HCT116 (cell line): ENCODE measurements at regions not wholly inside any gene's neighbourhood (a gene's known extent, or its start where the extent isn't known, plus 50 kb on each side); places are given as distances from the start of the nearest gene placed in this dataset.

Experiments
- ATAC-seq: fragments of 200-7000 bp; cut with Tn5 transposase; 2 replicates; pipeline ENCODE4 v1.9.1; 2020; ENCODE audit warnings: mild to moderate bottlenecking, moderate library complexity
- BruUV-seq: library from RNA; stranded (reverse); fragments of 400-500 nt; replicated peaks from 2 replicates; lab custom pipeline; 2021; lab: Mats Ljungman, UMichigan
- CTCF ChIA-PET: fragments of 300-600 bp; sonication (Branson Sonifier 250); formaldehyde crosslinking; loops from one replicate; lab custom pipeline; 2021; ENCODE audit warnings: antibody characterized with exemption; lab: Charles Lee
- POLR2A ChIA-PET: fragments of 300-600, 350-600 bp; sonication (Branson Sonifier 250); formaldehyde crosslinking; loops from one replicate; lab custom pipeline; 2021; ENCODE audit warnings: antibody characterized with exemption; lab: Charles Lee
- RAD21 ChIA-PET, 2 experiments: fragments of 300-600 bp; sonication (Branson Sonifier 250); formaldehyde crosslinking; loops; one replicate each; lab custom pipeline; 2023; ENCODE audit warnings: low total read pairs in 2 of 2; ENCODE audit not compliant: uncharacterized antibody in 2 of 2, unreplicated experiment in 2 of 2, low non-redundant PET in 1 of 2; lab: Charles Lee
- DNase-seq: peaks from one replicate; pipeline ENCODE4 v3.0.0-alpha.2; 2010; ENCODE audit warnings: low read depth, low spot score
- H2AFZ ChIP-seq: fragments of 200-600 bp; shearing (Covaris generic), sonication (generic); 2 replicates; pipeline ENCODE4 v1.6.1; 2017; ENCODE audit warnings: low read depth, mixed run types, mixed read lengths, antibody characterized with exemption, low read length; ENCODE audit not compliant: poor library complexity, severe bottlenecking
- H3K27ac ChIP-seq: 2 replicates; pipeline ENCODE4 v1.5.1; 2012; ENCODE audit warnings: low read depth, low read length
- H3K27me3 ChIP-seq: fragments of 200-600 bp; sonication (generic); 2 replicates; pipeline ENCODE4 v1.6.1; 2016; ENCODE audit warnings: mixed run types, low read length, mixed read lengths; ENCODE audit not compliant: insufficient read depth
- H3K36me3 ChIP-seq, 2 experiments: fragments of 200-500 bp in 1 of 2; fragments of 200-600 bp in 1 of 2; sonication (Bioruptor generic) in 1 of 2; sonication (generic) in 1 of 2; 2 replicates each; pipeline versions ENCODE4 v1.5.1 to v1.6.1; 2014 to 2016; ENCODE audit warnings: low read length in 2 of 2, inconsistent platforms in 1 of 2, mixed read lengths in 1 of 2, mixed run types in 1 of 2; ENCODE audit not compliant: insufficient read depth in 2 of 2, control insufficient read depth in 1 of 2
- H3K4me1 ChIP-seq, 2 experiments: fragments of 200-600 bp in 1 of 2; sonication (generic) in 1 of 2; 2 replicates each; pipeline versions ENCODE4 v1.5.1 to v1.6.1; 2012 to 2017; ENCODE audit warnings: low read length in 2 of 2, inconsistent platforms in 1 of 2, mild to moderate bottlenecking in 1 of 2, mixed read lengths in 1 of 2, mixed run types in 1 of 2, moderate library complexity in 1 of 2; ENCODE audit not compliant: insufficient read depth in 2 of 2, control insufficient read depth in 1 of 2
- H3K4me2 ChIP-seq: fragments of 200-600 bp; sonication (generic); 2 replicates; pipeline ENCODE4 v1.6.1; 2017; ENCODE audit warnings: mixed run types, low read length, mixed read lengths
- H3K4me3 ChIP-seq, 2 experiments: fragments of 200-600 bp in 1 of 2; sonication (generic) in 1 of 2; replicated peaks in 1 of 2; 2 replicates each; pipeline ENCODE4 v1.5.1; 2011 to 2016; ENCODE audit warnings: low read length in 2 of 2, control low read depth in 1 of 2, low read depth in 1 of 2, mild to moderate bottlenecking in 1 of 2, mixed read lengths in 1 of 2, mixed run types in 1 of 2
- H3K79me2 ChIP-seq: fragments of 200-600 bp; sonication (generic); 2 replicates; pipeline ENCODE4 v1.6.1; 2017; ENCODE audit warnings: mild to moderate bottlenecking, mixed run types, low read length, moderate library complexity, mixed read lengths; ENCODE audit not compliant: insufficient read depth
- H3K9ac ChIP-seq: fragments of 200-600 bp; sonication (generic); 2 replicates; pipeline ENCODE4 v1.6.1; 2016; ENCODE audit warnings: low read length, mixed read lengths
- H3K9me2 ChIP-seq: fragments of 200-600 bp; sonication (generic), shearing (Covaris generic); 2 replicates; pipeline ENCODE4 v1.6.1; 2017; ENCODE audit warnings: mixed run types, mild to moderate bottlenecking, moderate library complexity; ENCODE audit not compliant: insufficient read depth
- H3K9me3 ChIP-seq, 2 experiments: fragments of 200-500 bp in 1 of 2; fragments of 200-600 bp in 1 of 2; sonication (Bioruptor generic) in 1 of 2; sonication (generic) in 1 of 2; 2 replicates each; pipeline ENCODE4 v1.6.1; 2014 to 2017; ENCODE audit warnings: low read length in 2 of 2, mixed read lengths in 2 of 2, inconsistent platforms in 1 of 2, low read depth in 1 of 2, mild to moderate bottlenecking in 1 of 2, mixed run types in 1 of 2, moderate library complexity in 1 of 2; ENCODE audit not compliant: control insufficient read depth in 1 of 2, insufficient read depth in 1 of 2
- H4K20me1 ChIP-seq: fragments of 200-600 bp; sonication (generic), shearing (Covaris generic); 2 replicates; pipeline ENCODE4 v1.6.1; 2017; ENCODE audit warnings: mixed run types, mild to moderate bottlenecking, moderate library complexity; ENCODE audit not compliant: insufficient read depth
- ATF3 ChIP-seq: IDR thresholded peaks from 2 replicates; pipeline ENCODE4 v1.6.1; 2012
- CBX3 ChIP-seq: IDR thresholded peaks from 2 replicates; pipeline ENCODE4 v1.6.1; 2012; ENCODE audit warnings: low read depth
- CEBPB ChIP-seq: IDR thresholded peaks from 2 replicates; pipeline ENCODE4 v1.6.1; 2012; ENCODE audit warnings: low read depth
- CTCF ChIP-seq, 3 experiments: fragments of 200-600 bp in 1 of 3; sonication (generic) in 1 of 3; IDR thresholded peaks in 2 of 3; conservative IDR thresholded peaks in 1 of 3; 2 replicates each; pipeline ENCODE4 v1.5.1; 2012 to 2017; ENCODE audit warnings: low read depth in 2 of 3, low read length in 2 of 3, antibody characterized with exemption in 1 of 3, borderline replicate concordance in 1 of 3, control low read depth in 1 of 3, mild to moderate bottlenecking in 1 of 3, mixed read lengths in 1 of 3, mixed run types in 1 of 3, moderate library complexity in 1 of 3; ENCODE audit not compliant: insufficient read depth in 1 of 3
- ELF1 ChIP-seq: IDR thresholded peaks from 2 replicates; pipeline ENCODE4 v1.6.1; 2012; ENCODE audit warnings: low read depth, borderline replicate concordance
- EZH2phosphoT487 ChIP-seq: fragments of 200-600 bp; IDR thresholded peaks from 2 replicates; pipeline ENCODE4 v1.6.1; 2018; ENCODE audit warnings: antibody characterized with exemption, borderline replicate concordance
- FOSL1 ChIP-seq: IDR thresholded peaks from 2 replicates; pipeline ENCODE4 v1.6.1; 2012; ENCODE audit warnings: low read depth
- POLR2A ChIP-seq: IDR thresholded peaks from 2 replicates; pipeline ENCODE4 v1.7.0; 2011; ENCODE audit warnings: borderline replicate concordance; ENCODE audit not compliant: insufficient read depth, insufficient read length; ENCODE audit errors: extremely low read depth
- POLR2AphosphoS5 ChIP-seq: IDR thresholded peaks from 2 replicates; pipeline ENCODE4 v1.6.1; 2011; ENCODE audit warnings: mild to moderate bottlenecking, low read depth, low read length, moderate library complexity
- SIN3A ChIP-seq: IDR thresholded peaks from 2 replicates; pipeline ENCODE4 v1.6.1; 2012; ENCODE audit warnings: low read depth
- SP1 ChIP-seq: IDR thresholded peaks from 2 replicates; pipeline ENCODE4 v1.6.1; 2012; ENCODE audit warnings: low read depth
- SRF ChIP-seq: IDR thresholded peaks from 2 replicates; pipeline ENCODE4 v1.6.1; 2012; ENCODE audit warnings: low read depth
- TCF7L2 ChIP-seq: IDR thresholded peaks from 2 replicates; pipeline ENCODE4 v1.7.0; 2011; ENCODE audit warnings: borderline replicate concordance, inconsistent platforms; ENCODE audit not compliant: insufficient read depth, insufficient read length; ENCODE audit errors: extremely low read depth
- YY1 ChIP-seq: IDR thresholded peaks from 2 replicates; pipeline ENCODE4 v1.6.1; 2011; ENCODE audit warnings: low read length, low read depth, moderate library complexity, mild to moderate bottlenecking; ENCODE audit not compliant: insufficient replicate concordance; ENCODE audit errors: extremely low read depth
- ZBTB33 ChIP-seq: IDR thresholded peaks from 2 replicates; pipeline ENCODE4 v1.6.1; 2011; ENCODE audit warnings: mild to moderate bottlenecking, low read length, moderate library complexity; ENCODE audit not compliant: insufficient replicate concordance; ENCODE audit errors: extremely low read depth
- ZFX ChIP-seq: fragments of 450-650 bp; IDR thresholded peaks from 2 replicates; pipeline ENCODE4 v1.6.1; 2017
- ZNF274 ChIP-seq: fragments of 200-500 bp; sonication (Bioruptor generic); IDR thresholded peaks from 2 replicates; pipeline ENCODE4 v1.6.1; 2014; ENCODE audit warnings: mild to moderate bottlenecking, low read depth, low read length, inconsistent platforms
- intact Hi-C: fragments of 100-400 bp; cut with micrococcal nuclease; formaldehyde crosslinking; loops from 2 replicates; pipeline ENCODE4 v1.10.0; 2022
- TF ChIP-seq, protein P1 (sequence below): IDR thresholded peaks from 2 replicates; pipeline ENCODE4 v1.6.1; 2012

DNA sequence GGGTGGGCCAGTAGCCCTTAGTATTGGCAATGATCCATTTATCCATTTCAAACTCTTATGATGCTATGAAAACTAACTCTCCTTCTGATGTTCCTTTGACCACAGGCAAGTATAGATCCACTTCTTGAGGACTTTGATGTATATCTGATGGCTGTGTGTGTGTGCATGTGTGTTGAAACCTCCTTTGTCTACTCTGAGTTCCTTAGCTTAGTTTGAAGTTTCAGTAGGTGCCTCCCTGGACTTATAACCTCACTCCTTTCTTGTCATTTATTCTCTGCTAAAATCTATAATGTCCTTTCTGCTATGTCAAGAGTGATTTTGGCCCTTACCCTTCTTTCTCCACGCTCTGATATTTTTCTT lies 409.3 kb downstream of the PRDM2 start:
- Histone ChIP-seq H3K9ac (no peak overlapping the region), H3K27ac (no peak overlapping the region), H3K4me1 (no peaks in the 10 kb centered on the region), H2AFZ (no peak overlapping the region), H3K79me2 (no peaks in the 10 kb centered on the region), H3K9me3 (no peaks in the 10 kb centered on the region), H3K27me3 (peaks cover 7% of the 10 kb centered on the region; the same call in 1 of the 2 replicates), H3K4me3 (no peak overlapping the region), H3K9me2 (no peaks in the 10 kb centered on the region), H4K20me1 (no peaks in the 10 kb centered on the region), H3K36me3 (no peaks in the 10 kb centered on the region), H3K4me2 (no peak overlapping the region)
- BruUV-seq: no TSS peak
- no peak for TF ChIP-seq POLR2A
- ChIA-PET CTCF (no interaction called here), RAD21 (no interaction called here), POLR2A (no interaction called here)
- intact Hi-C loops: no loop called here
- DNase-seq (no peak), ATAC-seq (no peak)

- intact Hi-C loops: loop anchor here (5.0 to 10.0 kb wide), 2 partner anchors 735 to 937 kb away; no protein-coding TSS in a partner anchor
- Histone ChIP-seq H3K9me3 (no peaks in the 10 kb centered on the region), H3K27me3 (peaks cover 7% of the 10 kb centered on the region; the same call in 1 of the 2 replicates), H3K79me2 (no peaks in the 10 kb centered on the region), H3K27ac (no peak overlapping the region), H4K20me1 (no peaks in the 10 kb centered on the region), H3K4me3 (no peak overlapping the region), H3K4me2 (no peak overlapping the region), H3K9me2 (no peaks in the 10 kb centered on the region), H2AFZ (no peak overlapping the region), H3K4me1 (no peaks in the 10 kb centered on the region), H3K9ac (no peak overlapping the region), H3K36me3 (no peaks in the 10 kb centered on the region)
- ChIA-PET CTCF (no interaction called here), POLR2A (no interaction called here), RAD21 (no interaction called here)
- no peak for ATAC-seq
- TF ChIP-seq EZH2phosphoT487 (no peak), ZFX (no peak), YY1 (no peak), FOSL1 (no peak), SP1 (no peak), TCF7L2 (no peak), CEBPB (no peak), ATF3 (no peak), ZBTB33 (no peak), SRF (no peak), ELF1 (no peak), CBX3 (no peak), CTCF (IDR thresholded peaks at IDR 0.05 in 2 of 3, conservative IDR thresholded peaks at IDR 0.05 in 1 of 3; ENCODE audit: borderline replicate concordance in 1 of 3, insufficient read depth in 1 of 3, low read depth in 2 of 3, low read length in 2 of 3) (no peak), ZNF274 (no peak), POLR2AphosphoS5 (no peak), SIN3A (no peak)
- TF ChIP-seq, protein P1, sequence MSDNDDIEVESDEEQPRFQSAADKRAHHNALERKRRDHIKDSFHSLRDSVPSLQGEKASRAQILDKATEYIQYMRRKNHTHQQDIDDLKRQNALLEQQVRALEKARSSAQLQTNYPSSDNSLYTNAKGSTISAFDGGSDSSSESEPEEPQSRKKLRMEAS: no peak
- DNase-seq: no peak
- BruUV-seq: no TSS peak
Measured at GRCh38 chr1:14110040-14110439, 410.1 kb downstream of the PRDM2 start.
